PC-3 (cell line): ENCODE measurements at regions not wholly inside any gene's neighbourhood (a gene's known extent, or its start where the extent isn't known, plus 50 kb on each side); places are given as distances from the start of the nearest gene placed in this dataset.

Experiments
- ATAC-seq: fragments of 200-7000 bp; cut with Tn5 transposase; 2 replicates; pipeline ENCODE4 v1.9.1; 2020; ENCODE audit warnings: mild to moderate bottlenecking, moderate library complexity
- BruUV-seq: library from RNA; stranded (reverse); fragments of 400-500 nt; replicated peaks from 2 replicates; lab custom pipeline; 2021; lab: Mats Ljungman, UMichigan
- CTCF ChIA-PET: fragments of 300-600 bp; sonication (Branson Sonifier 250); formaldehyde crosslinking; loops from one replicate; lab custom pipeline; 2022; ENCODE audit warnings: antibody characterized with exemption; lab: Charles Lee
- POLR2A ChIA-PET: fragments of 300-600 bp; sonication (Branson Sonifier 250); formaldehyde crosslinking; loops from one replicate; lab custom pipeline; 2022; ENCODE audit warnings: antibody characterized with exemption; ENCODE audit not compliant: unreplicated experiment; lab: Charles Lee
- DNase-seq: peaks from one replicate; pipeline ENCODE4 v3.0.0-alpha.2; 2015
- H2AFZ ChIP-seq: fragments of 300-600 bp; sonication (generic); 2 replicates; pipeline ENCODE4 v1.6.0; 2016; ENCODE audit warnings: antibody characterized with exemption, low read length
- H3F3A ChIP-seq: fragments of 300-600 bp; sonication (generic); one replicate; pipeline ENCODE4 v1.6.0; 2017; ENCODE audit warnings: antibody characterized with exemption, low read length, control low read depth, mild to moderate bottlenecking; ENCODE audit not compliant: unreplicated experiment
- H3K27ac ChIP-seq: fragments of 300-600 bp; sonication (generic); 2 replicates; pipeline ENCODE4 v1.5.1; 2016; ENCODE audit warnings: mild to moderate bottlenecking, low read length
- H3K27me3 ChIP-seq: fragments of 300-600 bp; sonication (generic); 2 replicates; pipeline ENCODE4 v1.6.1; 2016; ENCODE audit warnings: low read length, mixed read lengths
- H3K36me3 ChIP-seq: fragments of 300-600 bp; sonication (generic); 2 replicates; pipeline ENCODE4 v1.6.1; 2016; ENCODE audit warnings: low read depth, mixed run types, low read length, mixed read lengths
- H3K4me1 ChIP-seq: fragments of 300-600 bp; sonication (generic); 2 replicates; pipeline ENCODE4 v1.5.1; 2016; ENCODE audit warnings: low read length; ENCODE audit not compliant: insufficient read depth
- H3K4me2 ChIP-seq: fragments of 300-600 bp; sonication (generic); 2 replicates; pipeline ENCODE4 v1.6.0; 2016; ENCODE audit warnings: low read length
- H3K4me3 ChIP-seq: fragments of 300-600 bp; sonication (generic); 2 replicates; pipeline ENCODE4 v1.5.1; 2016; ENCODE audit warnings: mild to moderate bottlenecking, low read length, mixed read lengths
- H3K79me2 ChIP-seq: fragments of 300-600 bp; sonication (generic); 2 replicates; pipeline ENCODE4 v1.6.1; 2017; ENCODE audit warnings: low read length, mixed read lengths
- H3K9ac ChIP-seq: fragments of 300-600 bp; sonication (generic); 2 replicates; pipeline ENCODE4 v1.6.0; 2016; ENCODE audit warnings: mild to moderate bottlenecking, low read length
- H3K9me2 ChIP-seq: fragments of 300-600 bp; sonication (generic); replicated peaks from 2 replicates; pipeline ENCODE4 v1.6.1; 2016; ENCODE audit warnings: mixed run types, low read length, mixed read lengths
- H3K9me3 ChIP-seq: fragments of 300-600 bp; sonication (generic); 2 replicates; pipeline ENCODE4 v1.6.1; 2016; ENCODE audit warnings: low read length, mixed read lengths
- H4K20me1 ChIP-seq: fragments of 300-600 bp; sonication (generic); 2 replicates; pipeline ENCODE4 v1.6.1; 2016; ENCODE audit warnings: low read length, mixed read lengths
- CTCF ChIP-seq: fragments of 300-600 bp; sonication (generic); conservative IDR thresholded peaks from 2 replicates; pipeline ENCODE4 v1.5.1; 2017; ENCODE audit warnings: antibody characterized with exemption, low read depth, mild to moderate bottlenecking, low read length
- EZH2 ChIP-seq: fragments of 300-600 bp; sonication (generic); IDR thresholded peaks from one replicate; pipeline ENCODE4 v1.6.1; 2017; ENCODE audit warnings: antibody characterized with exemption, mild to moderate bottlenecking, low read length; ENCODE audit not compliant: unreplicated experiment
- EZH2phosphoT487 ChIP-seq: fragments of 300-600 bp; sonication (generic); IDR thresholded peaks from 2 replicates; pipeline ENCODE4 v1.6.1; 2018; ENCODE audit warnings: mild to moderate bottlenecking, antibody characterized with exemption, low read length, borderline replicate concordance
- intact Hi-C: fragments of 100-400 bp; cut with micrococcal nuclease; formaldehyde crosslinking; loops from 2 replicates; pipeline ENCODE4 v1.9.0; 2023

DNA sequence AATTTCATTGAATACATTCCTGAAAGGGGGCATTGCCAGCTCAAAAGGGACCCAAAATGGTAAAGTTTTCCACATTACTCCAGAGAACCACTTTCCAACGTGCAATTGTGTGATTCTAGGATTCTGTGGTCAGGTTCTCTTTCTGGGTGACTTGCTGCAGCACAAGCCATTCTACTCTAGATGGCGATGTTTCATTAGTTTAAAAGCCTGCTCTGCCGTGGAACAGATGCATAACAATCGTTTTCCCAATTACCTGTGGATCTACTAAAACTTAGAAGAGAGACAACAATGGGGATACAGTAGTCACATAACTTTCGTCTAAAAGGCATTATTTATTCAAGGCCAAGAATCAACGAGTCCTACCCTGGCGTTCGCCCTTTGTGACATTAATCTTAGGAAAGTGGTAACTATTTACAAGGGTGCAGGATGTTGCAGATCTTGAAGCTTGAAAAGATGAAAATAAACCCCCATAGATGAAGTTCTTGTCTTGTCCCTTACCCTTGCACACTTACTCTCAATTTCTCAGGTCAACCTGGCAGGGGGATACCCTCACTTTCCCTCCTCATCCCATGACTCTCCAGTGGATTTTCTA lies 400.9 kb downstream of the SNAPC1 start:
- Histone ChIP-seq H3F3A (no peaks in the 10 kb centered on the region), H3K4me3 (no peak overlapping the region), H3K4me2 (no peak overlapping the region), H3K79me2 (no peaks in the 10 kb centered on the region), H3K27ac (no peak overlapping the region), H3K9me2 (no peaks in the 10 kb centered on the region), H3K9ac (no peak overlapping the region), H3K27me3 (peaks cover 43% of the 10 kb centered on the region), H3K36me3 (no peaks in the 10 kb centered on the region), H3K4me1 (no peaks in the 10 kb centered on the region), H2AFZ (no peak overlapping the region), H4K20me1 (no peaks in the 10 kb centered on the region), H3K9me3 (no peaks in the 10 kb centered on the region)
- BruUV-seq: no TSS peak
- CTCF ChIA-PET: interaction anchor here (0.7 kb wide), 1 partner anchor 1096 kb away, joined by 3 read pairs; no protein-coding TSS in a partner anchor
- intact Hi-C loops: loop anchor here (1.0 to 10.0 kb wide), 7 partner anchors 238 to 1612 kb away; no protein-coding TSS in a partner anchor
- peak; percentile 92 for ATAC-seq
- DNase-seq: peak; percentile 79
- POLR2A ChIA-PET: no interaction called here
- no peak for TF ChIP-seq EZH2
- no peak for TF ChIP-seq EZH2phosphoT487
- TF ChIP-seq CTCF: peak; percentile 95

GRCh38 chr14:62168564-62169155 lies 406.4 kb downstream of the SNAPC1 start:
- Histone ChIP-seq H3K27me3 (peaks cover 40% of the 10 kb centered on the region; the same call in 1 of the 2 replicates), H2AFZ (no peak overlapping the region), H3K27ac (no peak overlapping the region), H3K9me3 (no peaks in the 10 kb centered on the region), H3K36me3 (no peaks in the 10 kb centered on the region), H4K20me1 (no peaks in the 10 kb centered on the region), H3K4me1 (no peaks in the 10 kb centered on the region), H3K79me2 (no peaks in the 10 kb centered on the region), H3K9ac (no peak overlapping the region), H3K4me3 (no peak overlapping the region), H3F3A (no peaks in the 10 kb centered on the region), H3K9me2 (no peaks in the 10 kb centered on the region), H3K4me2 (no peak overlapping the region)
- BruUV-seq: no TSS peak
- ChIA-PET CTCF (interaction anchor here (1.1 to 1.6 kb wide), 2 partner anchors 10 to 871 kb away, joined by 4 to 7 read pairs; no protein-coding TSS in a partner anchor), POLR2A (interaction anchor here (0.7 kb wide), 1 partner anchor 1130 kb away, joined by 5 read pairs; no protein-coding TSS in a partner anchor)
- ATAC-seq: peak; percentile 39; the same call in 1 of the 2 replicates
- intact Hi-C loops: loop anchor here (5.0 to 10.0 kb wide), 2 partner anchors 1204 to 1606 kb away; no protein-coding TSS in a partner anchor
- TF ChIP-seq EZH2phosphoT487: no peak
- peak; percentile 58 for TF ChIP-seq CTCF
- TF ChIP-seq EZH2: no peak
- DNase-seq: peak; percentile 8
